Thoracic aorta (tissue), 2 donors: ENCODE measurements at regions not wholly inside any gene's neighbourhood (a gene's known extent, or its start where the extent isn't known, plus 50 kb on each side); places are given as distances from the start of the nearest gene placed in this dataset.
"Not testable (repeated sequence)": the region's sequence is repeated elsewhere in the genome, so short reads cannot be mapped to it uniquely, and the experiment has no call there.

Experiments used
- ATAC-seq: fragments of 150-250 bp; one replicate; pipeline ENCODE4 v1.8.0; 2017; ENCODE audit warnings: low read depth; ENCODE audit not compliant: insufficient number of reproducible peaks, low FRiP score
- DNase-seq: peaks from one replicate; pipeline ENCODE4 v3.0.0-alpha.2; 2020; ENCODE audit warnings: low spot score
- H3K27ac ChIP-seq, 2 donors: fragments of 200-600 bp; sonication (generic); 1 replicate in 1 of 2; 2 replicates in 1 of 2; pipeline ENCODE4 v1.5.1; 2016; ENCODE audit warnings: mild to moderate bottlenecking in 2 of 2, moderate library complexity in 2 of 2
- H3K27me3 ChIP-seq: fragments of 200-600 bp; sonication (generic); replicated peaks from 2 replicates; pipeline ENCODE4 v1.6.0; 2016; ENCODE audit warnings: mild to moderate bottlenecking; ENCODE audit not compliant: insufficient read depth
- H3K36me3 ChIP-seq: fragments of 200-600 bp; sonication (generic); one replicate; pipeline ENCODE4 v1.5.1; 2016
- H3K4me1 ChIP-seq, 2 donors: fragments of 200-600 bp; sonication (generic); 1 replicate in 1 of 2; 2 replicates in 1 of 2; pipeline versions ENCODE4 v1.5.1 to v1.6.0; 2016; ENCODE audit warnings: low read depth in 2 of 2, mild to moderate bottlenecking in 1 of 2; ENCODE audit not compliant: control insufficient read depth in 1 of 2
- H3K4me3 ChIP-seq: fragments of 200-600 bp; sonication (generic); 2 replicates; pipeline ENCODE4 v1.5.1; 2016; ENCODE audit warnings: mild to moderate bottlenecking
- H3K9me3 ChIP-seq: fragments of 200-600 bp; sonication (generic); 2 replicates; pipeline ENCODE4 v1.5.1; 2016
- CTCF ChIP-seq: fragments of 200-600 bp; sonication (generic); IDR thresholded peaks from one replicate; pipeline ENCODE4 v1.5.1; 2019; ENCODE audit warnings: antibody characterized with exemption

- H3K4me1 ChIP-seq: peaks cover 23 to 28% of the 10 kb centered on the region in 2 donors
- H3K27ac ChIP-seq: no peak overlapping the region
- ATAC-seq (no peak), DNase-seq (no peak)
- no peak for TF ChIP-seq CTCF
- no peak overlapping the region for H3K4me3 ChIP-seq
- no peaks in the 10 kb centered on the region for H3K27me3 ChIP-seq
- H3K36me3 ChIP-seq: no peaks in the 10 kb centered on the region
- no peaks in the 10 kb centered on the region for H3K9me3 ChIP-seq
Measured at GRCh38 chr5:124908581-124909451, 162.4 kb upstream of the ZNF608 start.

- no peak for TF ChIP-seq CTCF
- no peak overlapping the region for H3K27ac ChIP-seq
- DNase-seq (no peak), ATAC-seq (no peak)
- H3K27me3 ChIP-seq: no peaks in the 10 kb centered on the region
- H3K36me3 ChIP-seq: no peaks in the 10 kb centered on the region
- no peaks in the 10 kb centered on the region for H3K9me3 ChIP-seq
- H3K4me3 ChIP-seq: no peak overlapping the region
- H3K4me1 ChIP-seq: peaks cover 23 to 28% of the 10 kb centered on the region in 2 donors
Measured at GRCh38 chr5:124909734-124910133, 163.3 kb upstream of the ZNF608 start.

GRCh38 chr5:124910354-124911016 is 164.0 kb upstream of the ZNF608 start:
- no peak for ATAC-seq
- DNase-seq: no peak
- Histone ChIP-seq H3K4me1 (peaks cover 23 to 28% of the 10 kb centered on the region in 2 donors), H3K27me3 (no peaks in the 10 kb centered on the region), H3K9me3 (no peaks in the 10 kb centered on the region), H3K27ac (no peak overlapping the region), H3K36me3 (no peaks in the 10 kb centered on the region), H3K4me3 (no peak overlapping the region)
- no peak for TF ChIP-seq CTCF

- no peak for TF ChIP-seq CTCF
- Histone ChIP-seq H3K9me3 (no peaks in the 10 kb centered on the region), H3K4me1 (peaks cover 11% of the 10 kb centered on the region in 2 donors), H3K27ac (no peak overlapping the region), H3K36me3 (no peaks in the 10 kb centered on the region), H3K27me3 (no peaks in the 10 kb centered on the region), H3K4me3 (peak overlapping the region; percentile 24)
- DNase-seq (no peak), ATAC-seq (no peak)
Measured at GRCh38 chr5:124912638-124913328, 166.3 kb upstream of the ZNF608 start.

GRCh38 chr5:124913329-124913653 is 166.9 kb upstream of the ZNF608 start:
- Histone ChIP-seq H3K9me3 (no peaks in the 10 kb centered on the region), H3K4me3 (no peak overlapping the region), H3K36me3 (no peaks in the 10 kb centered on the region), H3K4me1 (peaks cover 8 to 11% of the 10 kb centered on the region in 2 donors), H3K27me3 (no peaks in the 10 kb centered on the region), H3K27ac (no peak overlapping the region)
- TF ChIP-seq CTCF: no peak
- DNase-seq (no peak), ATAC-seq (no peak)

- H3K9me3 ChIP-seq, H3K27me3 ChIP-seq, H3K4me1 ChIP-seq, DNase-seq, ATAC-seq, H3K4me3 ChIP-seq, H3K36me3 ChIP-seq, H3K27ac ChIP-seq: not testable (repeated sequence)
Measured at GRCh38 chr5:124916313-124916712, 169.9 kb upstream of the ZNF608 start.
